ENCODE measurements at regions not wholly inside any gene's neighbourhood (a gene's known extent, or its start where the extent isn't known, plus 50 kb on each side); places are given as distances from the start of the nearest gene placed in this dataset.

- in situ Hi-C loops (cut with HindIII; ENCODE audit: low sequenced_read_pairs): no loop called here
- TF ChIP-seq CTCF (IDR thresholded peaks at IDR 0.05; ENCODE audit: low read depth, low read length): no peak
- no peak overlapping the region for H3K4me3 ChIP-seq (ENCODE audit: low read depth, low read length)
These were observed 113.1 kb downstream of the TTLL2 start for GRCh38 chr6:167437888-167438484.

GRCh38 chr6:167441715-167442206 lies 116.9 kb downstream of the TTLL2 start:
- TF ChIP-seq CTCF (IDR thresholded peaks at IDR 0.05; ENCODE audit: low read depth, low read length): no peak
- in situ Hi-C loops (cut with HindIII; ENCODE audit: low sequenced_read_pairs): no loop called here
- DNase-seq (ENCODE audit: low read depth, low spot score): peak; percentile 5
- no peak overlapping the region for H3K4me3 ChIP-seq (ENCODE audit: low read depth, low read length)

More at GRCh38 chr6:167437888-167438484, 113.1 kb downstream of the TTLL2 start:
- no peak for DNase-seq (ENCODE audit: low read depth, low spot score)

- no peak for TF ChIP-seq CTCF (IDR thresholded peaks at IDR 0.05; ENCODE audit: low read depth, low read length)
- in situ Hi-C loops (cut with HindIII; ENCODE audit: low sequenced_read_pairs): no loop called here
- H3K4me3 ChIP-seq (ENCODE audit: low read depth, low read length): no peak overlapping the region
- DNase-seq (ENCODE audit: low read depth, low spot score): no peak
These were observed 117.4 kb downstream of the TTLL2 start for GRCh38 chr6:167442245-167442644.

- in situ Hi-C loops (cut with HindIII; ENCODE audit: low sequenced_read_pairs): no loop called here
- no peak for TF ChIP-seq CTCF (IDR thresholded peaks at IDR 0.05; ENCODE audit: low read depth, low read length)
- H3K4me3 ChIP-seq (ENCODE audit: low read depth, low read length): no peak overlapping the region
- no peak for DNase-seq (ENCODE audit: low read depth, low spot score)
These were observed 118.2 kb downstream of the TTLL2 start for GRCh38 chr6:167442796-167443680.

- in situ Hi-C loops (cut with HindIII; ENCODE audit: low sequenced_read_pairs): no loop called here
- DNase-seq (ENCODE audit: low read depth, low spot score): no peak
- TF ChIP-seq CTCF (IDR thresholded peaks at IDR 0.05; ENCODE audit: low read depth, low read length): no peak
- H3K4me3 ChIP-seq (ENCODE audit: low read depth, low read length): no peak overlapping the region
These were observed 119.9 kb downstream of the TTLL2 start for GRCh38 chr6:167444602-167445346.

GRCh38 chr6:167445568-167445967 lies 120.7 kb downstream of the TTLL2 start:
- no peak for DNase-seq (ENCODE audit: low read depth, low spot score)
- no peak overlapping the region for H3K4me3 ChIP-seq (ENCODE audit: low read depth, low read length)
- in situ Hi-C loops (cut with HindIII; ENCODE audit: low sequenced_read_pairs): no loop called here
- TF ChIP-seq CTCF (IDR thresholded peaks at IDR 0.05; ENCODE audit: low read depth, low read length): no peak
